ENCODE measurements at regions not wholly inside any gene's neighbourhood (a gene's known extent, or its start where the extent isn't known, plus 50 kb on each side); places are given as distances from the start of the nearest gene placed in this dataset.

DNA sequence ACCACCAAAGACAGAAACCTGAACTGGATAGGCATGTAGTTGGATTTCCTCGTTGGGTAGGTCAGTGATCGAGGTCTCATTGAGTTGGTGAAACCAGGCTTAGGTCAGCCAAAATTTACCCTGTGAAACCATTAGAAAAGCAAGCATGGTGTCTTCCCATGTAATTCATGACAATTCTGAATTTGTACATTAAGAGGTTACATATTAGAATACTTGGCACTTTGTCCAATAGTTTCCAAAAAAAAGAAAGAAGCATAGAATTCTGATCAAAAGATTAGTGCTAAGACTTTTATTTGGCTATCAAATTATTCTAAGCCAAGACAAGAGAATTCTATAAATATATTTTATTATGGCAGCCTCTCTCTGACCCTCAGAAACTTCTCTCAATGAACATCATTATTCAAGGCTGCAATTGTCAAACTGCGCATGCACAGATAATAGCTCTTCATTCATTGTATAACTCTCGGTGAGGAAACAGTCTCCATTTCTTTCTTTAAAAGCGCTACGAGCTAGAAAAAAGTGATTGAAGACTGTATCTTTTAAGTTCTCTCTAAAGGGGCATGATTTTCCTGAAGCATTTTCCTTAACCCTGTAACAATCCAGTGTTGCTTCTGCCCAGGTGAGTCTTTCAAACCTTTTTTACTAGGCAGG, 79.1 kb upstream of the MYCN start:
- DNase-seq (ENCODE audit: low spot score) (no peak), FAIRE-seq (no peak)

GRCh38 chr2:15861898-15862297, 78.5 kb upstream of the MYCN start:
- no peak for DNase-seq (ENCODE audit: low spot score)
- FAIRE-seq: no peak

DNA sequence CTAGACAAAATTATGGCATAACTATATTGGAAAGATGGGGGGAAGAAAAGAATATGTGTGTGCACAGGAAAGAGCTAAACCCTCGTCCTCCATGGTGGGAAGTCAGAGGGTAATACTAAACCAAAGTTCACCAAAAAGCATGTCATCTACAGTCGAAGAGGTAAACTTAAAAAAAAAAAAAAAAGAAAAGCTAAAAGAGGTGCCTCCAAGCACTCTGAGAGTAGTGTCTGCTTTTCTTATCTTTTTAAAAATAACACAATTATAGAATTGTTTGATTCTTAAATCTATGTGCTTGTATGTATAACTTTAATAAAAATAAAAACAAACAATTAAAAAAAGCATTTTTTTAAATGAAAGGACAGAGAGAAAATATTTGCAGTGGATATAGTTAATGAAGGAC, 77.3 kb upstream of the MYCN start:
- no peak for DNase-seq (ENCODE audit: low spot score)
- FAIRE-seq: no peak

DNA sequence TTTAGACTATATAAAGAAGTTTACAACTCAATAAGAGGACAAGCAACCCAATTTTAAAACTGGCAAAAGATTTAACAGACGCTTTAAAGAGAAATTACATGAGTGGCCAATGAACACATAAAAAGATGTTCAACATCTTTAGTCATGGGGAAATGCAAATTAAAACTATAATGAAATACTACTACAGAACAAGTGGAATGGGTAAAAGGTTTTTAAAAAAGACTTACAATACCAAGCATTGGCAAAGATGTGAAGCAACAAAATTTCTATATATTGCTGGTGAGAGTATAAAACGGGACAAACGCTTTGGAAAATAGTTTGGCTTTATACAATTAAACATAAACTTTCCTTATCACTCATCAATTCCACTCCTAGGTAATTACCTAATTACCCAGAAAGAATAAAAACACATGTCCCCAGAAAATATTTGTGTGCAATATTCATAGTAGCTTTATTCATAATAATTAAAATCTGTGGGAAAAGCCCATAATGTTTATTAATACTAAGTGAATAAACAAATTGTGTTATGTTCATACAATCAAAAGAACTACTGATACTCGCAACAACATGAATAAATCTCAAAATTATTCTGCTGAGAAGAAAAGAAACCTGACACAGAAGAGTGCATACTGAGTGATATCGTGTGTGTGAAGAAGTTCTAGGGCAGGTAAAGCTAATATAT, 76.7 kb upstream of the MYCN start:
- no peak for FAIRE-seq

DNA sequence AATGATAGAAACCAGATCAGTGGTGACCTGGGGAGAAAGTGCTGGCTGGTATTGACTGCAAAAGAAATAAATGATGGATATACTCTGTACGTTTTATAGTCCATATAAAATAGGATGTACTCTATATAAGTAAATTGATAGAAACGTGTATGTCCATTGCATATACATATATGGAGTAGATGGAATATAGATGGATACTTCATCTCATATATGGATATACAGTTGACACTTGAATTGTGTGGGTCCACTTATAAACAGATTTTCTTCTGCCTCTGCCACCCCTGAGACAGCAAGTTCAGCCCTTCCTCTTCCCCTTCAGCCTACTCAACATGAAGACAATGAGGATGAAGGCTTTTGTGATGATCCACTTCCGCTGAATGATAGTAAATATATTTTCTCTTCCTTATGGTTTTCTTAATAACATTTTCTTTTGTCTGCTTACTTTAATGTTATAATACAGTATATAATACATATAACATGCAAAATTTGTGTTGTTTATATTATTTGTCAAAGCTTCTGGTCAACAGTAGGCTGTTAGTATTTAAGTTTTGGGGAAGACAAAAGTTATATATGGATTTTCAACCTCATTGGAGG, 76.1 kb upstream of the MYCN start:
- no peak for DNase-seq (ENCODE audit: low spot score)
- FAIRE-seq: no peak

More for the DNA sequence above, 76.7 kb upstream of the MYCN start:
- no peak for DNase-seq (ENCODE audit: low spot score)

DNA sequence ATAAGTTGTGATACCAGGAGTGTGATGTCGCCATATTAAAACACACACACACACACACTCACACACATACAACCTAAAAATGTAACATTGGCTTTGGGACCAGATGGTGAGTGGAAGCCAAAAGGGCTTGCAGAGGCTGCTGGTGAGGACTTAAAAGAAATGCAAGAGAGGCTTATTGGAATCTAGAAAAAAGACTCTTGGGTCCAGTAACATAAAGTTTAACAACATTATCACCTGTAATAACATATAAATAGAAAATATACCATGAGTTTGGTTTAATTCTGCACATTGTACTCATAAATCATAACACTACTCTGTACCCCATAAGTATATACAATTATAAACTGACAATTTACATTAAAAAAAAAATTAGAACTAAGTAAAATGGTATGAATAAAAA, 74.4 kb upstream of the MYCN start:
- FAIRE-seq (no peak), DNase-seq (ENCODE audit: low spot score) (no peak)

DNA sequence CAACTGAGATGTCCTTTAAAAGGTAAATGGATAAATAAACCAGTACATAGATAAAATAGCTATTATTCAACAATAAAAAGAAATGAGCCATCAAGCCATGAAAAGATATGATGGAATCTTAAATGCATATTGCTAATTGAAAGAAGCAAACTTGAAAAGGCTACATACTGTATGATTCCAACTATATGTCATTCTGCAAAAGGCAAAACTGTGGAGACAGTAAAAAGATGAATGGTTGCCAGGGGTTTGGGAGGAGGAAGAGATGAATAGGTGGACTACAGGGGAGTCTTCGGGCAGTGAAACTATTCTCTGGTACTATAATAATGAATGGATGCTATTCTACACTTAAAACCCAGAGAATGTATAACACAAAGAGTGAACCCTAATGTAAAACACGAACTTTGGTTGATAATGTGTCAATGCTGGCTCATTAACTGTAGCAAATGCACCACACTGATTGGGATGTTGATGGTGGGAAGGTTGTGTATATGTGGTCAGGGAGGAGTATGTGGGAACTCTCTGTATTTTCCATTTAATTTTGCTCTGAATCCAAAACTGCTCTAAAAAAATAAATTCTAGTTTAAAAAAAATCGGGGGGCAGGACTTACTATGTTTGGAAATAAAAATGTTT, 73.7 kb upstream of the MYCN start:
- FAIRE-seq: no peak

GRCh38 chr2:15867194-15868171, 72.9 kb upstream of the MYCN start:
- DNase-seq (ENCODE audit: low spot score) (no peak), FAIRE-seq (no peak)

More for the DNA sequence above, 73.7 kb upstream of the MYCN start:
- no peak for DNase-seq (ENCODE audit: low spot score)

DNA sequence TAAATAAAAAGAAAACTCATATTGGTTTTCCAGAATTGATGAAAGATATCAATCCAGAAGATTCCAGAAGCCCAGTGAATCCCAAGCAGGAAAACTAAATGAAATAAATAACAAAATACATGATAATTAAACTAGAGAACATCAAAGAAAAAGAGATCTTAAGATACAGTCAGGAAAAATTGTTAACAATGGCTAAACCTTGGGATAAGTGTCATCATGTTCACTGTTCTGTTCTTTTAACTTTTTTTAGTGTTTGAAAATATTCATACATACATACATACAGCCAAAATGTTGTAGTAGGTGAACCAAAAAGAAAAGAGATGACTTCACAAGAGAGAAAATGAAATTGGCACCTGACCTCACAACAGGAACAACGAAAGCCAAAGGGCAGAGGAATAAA, 72.2 kb upstream of the MYCN start:
- DNase-seq (ENCODE audit: low spot score) (no peak), FAIRE-seq (no peak)

- no peak for DNase-seq (ENCODE audit: low spot score)
- FAIRE-seq: no peak
These were observed 71.6 kb upstream of the MYCN start for GRCh38 chr2:15868704-15869103.

- DNase-seq (ENCODE audit: low spot score): no peak
- FAIRE-seq: no peak
These were observed 71.0 kb upstream of the MYCN start for GRCh38 chr2:15869396-15869795.

DNA sequence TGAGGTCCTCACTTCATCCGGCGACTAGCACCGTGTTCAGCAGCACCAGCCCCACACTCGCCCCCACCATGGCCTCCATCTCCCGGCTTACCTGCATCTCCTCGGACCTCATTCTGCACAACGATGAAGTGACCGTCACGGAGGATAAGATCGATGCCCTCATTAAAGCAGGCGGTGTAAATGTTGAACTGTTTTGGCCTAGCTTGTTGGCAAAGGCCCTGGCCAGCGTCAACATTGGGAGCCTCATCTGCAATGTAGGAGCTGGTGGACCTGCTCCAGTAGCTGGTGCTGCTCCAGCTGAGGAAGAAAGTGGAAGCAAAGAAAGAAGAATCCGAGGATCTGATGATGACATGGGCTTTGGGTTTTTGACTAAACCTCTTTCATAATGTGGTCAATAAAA, 70.5 kb upstream of the MYCN start:
- FAIRE-seq (no peak), DNase-seq (ENCODE audit: low spot score) (no peak)

- no peak for FAIRE-seq
- DNase-seq (ENCODE audit: low spot score): no peak
These were observed 69.8 kb upstream of the MYCN start for GRCh38 chr2:15870565-15870964.

DNA sequence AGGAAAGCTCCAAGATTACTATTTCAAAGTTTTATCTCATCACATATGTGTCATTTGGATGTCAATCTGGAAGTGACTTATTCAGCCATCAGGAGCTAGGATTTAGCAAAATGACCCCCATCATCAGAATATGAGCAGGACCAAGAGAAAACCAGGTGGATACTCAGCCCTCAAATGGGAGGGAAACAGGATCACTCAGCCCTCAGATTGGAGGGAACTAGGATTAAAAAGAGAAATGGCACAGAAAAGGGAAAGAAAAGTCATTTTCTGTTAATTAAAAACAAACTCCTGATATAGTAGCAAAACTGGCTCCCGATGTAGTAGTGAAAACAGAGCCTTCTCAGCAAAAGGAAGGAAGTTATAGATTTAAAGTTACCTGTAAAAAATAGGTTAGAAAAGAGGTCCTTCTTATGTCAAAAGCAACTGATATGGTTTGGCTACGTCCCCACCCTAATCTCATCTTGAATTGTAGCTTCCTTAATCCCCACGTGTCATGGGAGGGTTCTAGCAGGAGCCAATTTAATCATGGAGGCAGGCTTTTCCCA, 69.0 kb upstream of the MYCN start:
- DNase-seq (ENCODE audit: low spot score) (no peak), FAIRE-seq (no peak)

DNA sequence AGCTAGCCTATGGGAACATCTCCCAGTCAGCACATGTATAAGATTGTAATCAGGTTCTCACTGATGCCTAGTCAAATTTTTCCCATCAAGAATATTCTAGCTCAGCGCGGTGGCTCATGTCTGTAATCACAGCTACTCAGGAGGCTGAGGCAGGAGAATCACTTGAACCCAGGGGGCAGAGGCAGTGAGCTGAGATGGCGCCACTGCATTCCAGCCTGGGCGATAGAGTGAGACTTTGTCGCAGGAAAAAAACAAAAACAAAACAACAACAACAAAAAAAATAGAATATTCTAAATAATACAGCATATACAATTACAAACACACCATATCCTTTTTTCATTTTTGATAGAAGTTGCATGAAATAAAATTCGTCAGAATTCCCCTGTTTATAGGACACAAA, 67.5 kb upstream of the MYCN start:
- no peak for FAIRE-seq
- no peak for DNase-seq (ENCODE audit: low spot score)

DNA sequence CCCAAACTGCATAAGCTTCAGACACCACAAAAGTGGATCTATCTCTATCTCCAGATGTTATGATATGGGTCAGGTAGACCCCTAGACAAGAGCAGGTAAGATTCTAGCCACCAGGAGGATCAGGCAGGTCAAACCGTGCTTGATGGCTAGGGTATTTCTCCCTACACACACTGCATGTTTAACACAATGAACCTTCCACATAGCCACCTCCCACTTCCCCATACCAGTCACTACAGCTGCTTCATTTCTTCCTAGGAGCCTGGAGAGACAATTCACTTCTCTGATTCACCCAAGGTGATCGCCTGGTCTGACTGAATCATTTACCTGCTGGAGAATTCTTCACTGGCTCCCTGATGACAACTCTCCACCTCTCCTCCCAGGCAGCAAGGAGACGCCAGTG, 66.0 kb upstream of the MYCN start:
- FAIRE-seq: no peak
- no peak for DNase-seq (ENCODE audit: low spot score)

DNA sequence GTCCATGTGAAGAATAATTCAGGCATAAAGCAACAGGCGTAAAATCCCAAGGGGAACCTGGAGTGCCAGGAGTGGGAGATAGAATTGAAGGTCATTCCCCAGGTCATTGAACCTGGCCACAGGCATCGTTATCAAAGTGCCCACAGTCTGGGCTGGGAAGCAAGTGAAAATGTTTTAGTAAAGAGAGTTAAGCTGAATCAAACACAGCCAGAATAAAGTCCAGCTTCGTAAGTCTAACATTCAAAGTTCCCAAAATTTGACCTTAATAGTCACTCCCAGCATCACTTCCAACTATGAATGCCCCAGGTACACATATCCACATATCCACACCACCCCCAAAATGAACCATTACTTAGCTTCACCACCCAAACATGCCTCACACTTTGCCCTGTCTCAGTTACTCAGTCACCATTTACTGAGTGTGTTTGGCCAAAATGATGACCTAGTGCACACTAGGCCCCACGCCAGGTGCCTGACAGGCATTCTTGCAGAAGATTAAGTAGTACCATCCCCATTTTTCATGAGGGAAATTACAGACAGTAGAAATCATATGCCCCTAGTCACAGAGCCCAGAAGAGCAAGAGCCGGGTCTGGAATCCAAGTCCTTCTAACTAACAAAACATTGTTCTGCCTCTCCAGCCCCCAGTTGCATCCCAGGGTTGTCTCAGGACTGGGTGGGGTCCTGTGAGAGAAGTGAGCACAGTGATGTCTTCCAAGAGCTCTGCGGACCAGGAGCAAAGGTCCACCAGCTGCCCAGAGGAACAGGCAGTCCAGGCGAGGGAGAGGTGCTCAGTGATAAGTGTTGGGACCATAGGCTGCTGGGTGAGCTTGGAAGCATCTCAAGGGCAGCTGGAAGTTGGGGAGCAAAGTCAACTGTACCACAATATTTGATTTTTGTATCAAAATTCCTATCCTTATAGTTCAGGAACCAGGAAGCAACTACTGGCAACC, 65.2 kb upstream of the MYCN start:
- no peak for FAIRE-seq
- DNase-seq (ENCODE audit: low spot score): no peak

DNA sequence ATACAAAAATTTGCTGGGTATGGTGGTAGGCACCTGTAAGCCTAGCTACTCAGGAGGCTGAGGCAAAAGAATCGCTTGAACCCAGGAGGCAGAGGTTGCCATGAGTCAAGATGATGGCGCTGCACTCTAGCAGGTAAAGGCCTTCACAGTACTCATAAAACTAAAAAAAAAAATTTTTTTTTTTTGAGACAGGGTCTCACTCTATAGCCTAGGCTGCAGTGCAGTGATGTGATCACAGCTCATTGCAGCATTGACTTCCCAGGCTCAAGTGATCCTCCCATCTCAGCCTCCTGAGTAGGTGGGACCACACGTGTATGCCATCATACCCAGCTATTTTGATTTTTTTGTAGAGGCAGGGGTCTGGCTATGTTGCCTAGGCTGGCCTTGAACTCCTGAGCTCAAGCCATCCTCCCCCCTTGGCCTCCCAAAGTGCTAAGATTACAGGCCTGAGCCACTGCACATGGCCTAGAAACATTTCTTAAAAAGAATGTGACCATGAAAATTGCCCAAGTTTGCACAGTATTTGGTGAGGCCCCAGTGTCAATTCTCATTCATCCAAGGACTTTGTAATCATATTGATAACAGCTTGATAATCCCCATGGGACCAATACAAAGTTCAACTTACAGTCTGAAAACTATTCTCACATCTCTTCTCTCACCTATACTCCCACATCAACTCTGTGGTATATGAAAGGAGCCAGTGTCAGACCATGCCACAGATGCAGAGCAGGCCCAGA, 64.2 kb upstream of the MYCN start:
- FAIRE-seq (no peak), DNase-seq (ENCODE audit: low spot score) (no peak)
